ENCODE measurements at regions not wholly inside any gene's neighbourhood (a gene's known extent, or its start where the extent isn't known, plus 50 kb on each side); places are given as distances from the start of the nearest gene placed in this dataset.

DNA sequence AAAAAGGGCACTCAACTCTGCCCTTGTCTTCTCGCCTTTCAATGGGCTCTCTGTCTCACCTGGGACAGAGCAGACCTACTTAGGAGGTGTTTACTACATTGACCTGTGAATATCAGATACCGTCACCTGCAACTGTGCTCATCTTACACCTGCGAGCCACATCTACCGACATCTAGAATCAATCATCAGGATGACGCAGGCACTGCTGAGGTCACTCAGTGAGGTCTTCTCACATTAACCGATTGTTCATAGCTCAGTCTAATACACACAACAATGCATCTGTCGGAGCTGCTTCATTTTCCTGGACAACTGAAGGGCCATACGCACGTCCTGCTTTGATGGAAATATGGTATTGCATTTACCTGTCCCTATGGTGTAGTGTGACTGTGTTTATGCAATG, 211.9 kb downstream of the FGF9 start:
- H3K4me3 ChIP-seq (ENCODE audit: low read depth, low read length): no peak overlapping the region
- no peak for DNase-seq (ENCODE audit: low read depth)
- TF ChIP-seq, protein P1, sequence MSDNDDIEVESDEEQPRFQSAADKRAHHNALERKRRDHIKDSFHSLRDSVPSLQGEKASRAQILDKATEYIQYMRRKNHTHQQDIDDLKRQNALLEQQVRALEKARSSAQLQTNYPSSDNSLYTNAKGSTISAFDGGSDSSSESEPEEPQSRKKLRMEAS (IDR thresholded peaks at IDR 0.05; ENCODE audit: low read depth, low read length): no peak
- TF ChIP-seq MYC (IDR thresholded peaks at IDR 0.05; ENCODE audit: low read depth, low read length) (no peak), POLR2A (IDR thresholded peaks at IDR 0.05; ENCODE audit: extremely low read depth, insufficient read length) (no peak)
- TF ChIP-seq, protein P2, sequence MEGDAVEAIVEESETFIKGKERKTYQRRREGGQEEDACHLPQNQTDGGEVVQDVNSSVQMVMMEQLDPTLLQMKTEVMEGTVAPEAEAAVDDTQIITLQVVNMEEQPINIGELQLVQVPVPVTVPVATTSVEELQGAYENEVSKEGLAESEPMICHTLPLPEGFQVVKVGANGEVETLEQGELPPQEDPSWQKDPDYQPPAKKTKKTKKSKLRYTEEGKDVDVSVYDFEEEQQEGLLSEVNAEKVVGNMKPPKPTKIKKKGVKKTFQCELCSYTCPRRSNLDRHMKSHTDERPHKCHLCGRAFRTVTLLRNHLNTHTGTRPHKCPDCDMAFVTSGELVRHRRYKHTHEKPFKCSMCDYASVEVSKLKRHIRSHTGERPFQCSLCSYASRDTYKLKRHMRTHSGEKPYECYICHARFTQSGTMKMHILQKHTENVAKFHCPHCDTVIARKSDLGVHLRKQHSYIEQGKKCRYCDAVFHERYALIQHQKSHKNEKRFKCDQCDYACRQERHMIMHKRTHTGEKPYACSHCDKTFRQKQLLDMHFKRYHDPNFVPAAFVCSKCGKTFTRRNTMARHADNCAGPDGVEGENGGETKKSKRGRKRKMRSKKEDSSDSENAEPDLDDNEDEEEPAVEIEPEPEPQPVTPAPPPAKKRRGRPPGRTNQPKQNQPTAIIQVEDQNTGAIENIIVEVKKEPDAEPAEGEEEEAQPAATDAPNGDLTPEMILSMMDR (IDR thresholded peaks at IDR 0.05; ENCODE audit: low read depth, low read length): no peak

DNA sequence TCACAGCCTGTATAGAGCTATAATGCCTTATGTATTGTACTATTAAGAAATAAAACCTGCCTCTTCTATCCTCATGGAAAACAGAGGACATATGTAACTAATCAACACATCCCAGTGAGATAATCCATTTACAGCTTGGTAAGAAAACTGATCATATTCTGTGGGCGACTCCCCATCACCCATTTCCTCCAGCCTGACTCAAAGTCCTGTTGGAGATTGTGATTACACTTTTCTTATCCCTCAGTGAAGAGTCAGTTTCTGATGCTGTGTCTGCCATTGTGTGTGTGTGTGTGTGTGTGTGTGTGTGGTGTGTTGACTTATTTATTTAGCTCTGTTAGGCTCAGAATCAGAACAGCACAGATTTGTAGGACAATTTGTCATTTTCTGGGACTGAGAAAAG, 212.8 kb downstream of the FGF9 start:
- H3K4me3 ChIP-seq (ENCODE audit: low read depth, low read length): no peak overlapping the region
- DNase-seq (ENCODE audit: low read depth): no peak
- TF ChIP-seq, protein P1 (IDR thresholded peaks at IDR 0.05; ENCODE audit: low read depth, low read length): no peak
- TF ChIP-seq POLR2A (IDR thresholded peaks at IDR 0.05; ENCODE audit: extremely low read depth, insufficient read length) (no peak), MYC (IDR thresholded peaks at IDR 0.05; ENCODE audit: low read depth, low read length) (no peak)
- TF ChIP-seq, protein P2 (IDR thresholded peaks at IDR 0.05; ENCODE audit: low read depth, low read length): no peak

DNA sequence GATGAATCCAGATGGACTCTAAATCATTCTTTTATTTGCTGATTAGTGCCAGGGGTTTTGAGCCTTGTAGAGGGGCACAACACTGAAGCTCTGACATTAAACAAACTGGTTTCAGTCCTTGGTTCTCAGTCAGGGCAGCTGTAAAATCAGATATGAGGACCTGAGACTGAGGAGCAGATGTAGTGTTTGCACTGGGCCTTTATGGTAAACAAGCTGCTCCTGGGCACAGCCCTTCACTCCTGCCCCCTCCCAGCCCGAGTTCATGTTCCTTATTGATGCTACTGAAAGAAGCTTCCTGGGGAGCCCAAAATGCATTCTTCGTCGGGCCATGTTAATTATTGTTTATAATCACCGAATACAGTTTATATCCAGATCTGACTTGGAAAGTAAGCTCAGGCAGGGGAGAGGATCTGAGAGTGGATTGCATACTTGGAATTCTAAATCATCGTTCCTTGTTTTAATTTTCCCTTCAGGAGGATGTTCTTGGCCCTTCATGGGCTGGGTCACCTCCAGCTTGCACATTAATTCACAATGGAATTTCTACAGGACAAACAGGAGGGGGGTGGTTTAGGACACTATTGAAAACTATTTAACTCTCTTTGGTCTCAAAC, 213.5 kb downstream of the FGF9 start:
- TF ChIP-seq, protein P1 (IDR thresholded peaks at IDR 0.05; ENCODE audit: low read depth, low read length): no peak
- TF ChIP-seq, protein P2 (IDR thresholded peaks at IDR 0.05; ENCODE audit: low read depth, low read length): no peak
- no peak for TF ChIP-seq MYC (IDR thresholded peaks at IDR 0.05; ENCODE audit: low read depth, low read length)
- no peak for TF ChIP-seq POLR2A (IDR thresholded peaks at IDR 0.05; ENCODE audit: extremely low read depth, insufficient read length)
- DNase-seq (ENCODE audit: low read depth): no peak
- H3K4me3 ChIP-seq (ENCODE audit: low read depth, low read length): no peak overlapping the region

DNA sequence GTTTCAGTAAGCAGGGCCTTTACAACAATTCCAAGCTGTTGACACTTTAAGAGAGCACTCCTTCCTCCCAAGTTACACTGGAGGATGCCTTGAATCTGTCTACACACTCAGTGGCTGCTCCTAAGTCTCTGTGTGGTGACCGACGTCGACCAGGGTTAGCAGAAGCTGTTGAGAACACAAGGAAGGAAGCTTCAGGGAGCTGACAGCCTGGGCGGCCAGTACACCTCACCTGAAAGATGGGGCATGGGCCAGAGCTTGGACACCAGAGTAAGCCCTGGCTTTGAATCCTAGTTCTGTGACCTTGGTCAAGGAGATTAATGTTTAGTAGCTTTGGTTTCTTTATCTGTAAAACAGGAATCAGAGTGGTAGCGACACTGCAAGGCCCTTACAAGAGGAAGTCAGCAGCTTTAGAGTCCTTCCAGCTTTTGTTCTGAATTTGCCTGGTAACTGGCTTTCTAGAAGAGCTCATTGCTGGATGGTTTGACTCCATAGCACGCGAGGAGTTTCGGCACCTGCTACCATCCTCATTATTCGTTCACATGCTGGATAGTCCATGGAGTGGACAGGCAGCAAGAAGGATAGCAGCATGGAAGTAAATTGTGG, 214.2 kb downstream of the FGF9 start:
- TF ChIP-seq, protein P1 (IDR thresholded peaks at IDR 0.05; ENCODE audit: low read depth, low read length): no peak
- TF ChIP-seq, protein P2 (IDR thresholded peaks at IDR 0.05; ENCODE audit: low read depth, low read length): no peak
- DNase-seq (ENCODE audit: low read depth): no peak
- no peak overlapping the region for H3K4me3 ChIP-seq (ENCODE audit: low read depth, low read length)

DNA sequence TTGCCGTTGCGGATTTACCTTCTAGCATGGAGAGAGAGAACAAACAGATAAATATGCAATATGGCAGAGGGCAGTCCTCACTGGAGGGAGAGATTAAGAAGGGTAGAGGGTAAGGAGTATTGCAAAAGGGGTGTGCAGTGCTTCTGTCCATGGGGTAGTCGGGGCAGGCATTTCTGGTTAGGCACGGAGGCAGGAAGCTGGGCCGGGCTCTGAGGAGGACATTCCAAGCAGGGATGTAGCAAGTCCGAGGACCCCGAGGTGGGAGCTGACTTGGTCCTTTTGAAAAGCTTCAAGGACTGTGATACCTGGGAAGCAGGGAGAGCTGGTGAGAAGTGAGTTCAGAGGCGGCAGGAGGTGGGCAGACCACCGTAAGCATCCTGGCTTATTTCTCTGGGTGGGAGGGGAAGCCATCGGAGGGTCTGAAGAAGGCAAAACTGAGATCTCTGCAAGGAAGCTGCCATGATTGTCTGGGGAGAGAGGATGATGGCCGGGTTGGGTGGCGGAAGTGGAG, 214.9 kb downstream of the FGF9 start:
- H3K4me3 ChIP-seq (ENCODE audit: low read depth, low read length): no peak overlapping the region
- DNase-seq (ENCODE audit: low read depth): no peak

More for the DNA sequence above, 214.9 kb downstream of the FGF9 start:
- TF ChIP-seq, protein P1 (IDR thresholded peaks at IDR 0.05; ENCODE audit: low read depth, low read length): no peak
- TF ChIP-seq, protein P2 (IDR thresholded peaks at IDR 0.05; ENCODE audit: low read depth, low read length): no peak
- TF ChIP-seq MYC (IDR thresholded peaks at IDR 0.05; ENCODE audit: low read depth, low read length): no peak
- TF ChIP-seq POLR2A (IDR thresholded peaks at IDR 0.05; ENCODE audit: extremely low read depth, insufficient read length): no peak
